ENCODE measurements at regions not wholly inside any gene's neighbourhood (a gene's known extent, or its start where the extent isn't known, plus 50 kb on each side); places are given as distances from the start of the nearest gene placed in this dataset.

- TF ChIP-seq CTCF (IDR thresholded peaks at IDR 0.05; ENCODE audit: borderline replicate concordance, extremely low read depth, low read length, poor library complexity, severe bottlenecking), result no peak
- no peak for TF ChIP-seq EZH2 (IDR thresholded peaks at IDR 0.05; ENCODE audit: borderline replicate concordance, low read depth, low read length, severe bottlenecking)
Measured at GRCh38 chr1:244955661-244956060, 91.3 kb upstream of the HNRNPU start.
